Hindlimb muscle (tissue), 1 donor: ENCODE measurements at regions not wholly inside any gene's neighbourhood (a gene's known extent, or its start where the extent isn't known, plus 50 kb on each side); places are given as distances from the start of the nearest gene placed in this dataset.
"Not testable (repeated sequence)": the region's sequence is repeated elsewhere in the genome, so short reads cannot be mapped to it uniquely, and the experiment has no call there.

Experiments
- DNase-seq: peaks from one replicate; pipeline ENCODE4 v3.0.0-alpha.2; 2013

DNA sequence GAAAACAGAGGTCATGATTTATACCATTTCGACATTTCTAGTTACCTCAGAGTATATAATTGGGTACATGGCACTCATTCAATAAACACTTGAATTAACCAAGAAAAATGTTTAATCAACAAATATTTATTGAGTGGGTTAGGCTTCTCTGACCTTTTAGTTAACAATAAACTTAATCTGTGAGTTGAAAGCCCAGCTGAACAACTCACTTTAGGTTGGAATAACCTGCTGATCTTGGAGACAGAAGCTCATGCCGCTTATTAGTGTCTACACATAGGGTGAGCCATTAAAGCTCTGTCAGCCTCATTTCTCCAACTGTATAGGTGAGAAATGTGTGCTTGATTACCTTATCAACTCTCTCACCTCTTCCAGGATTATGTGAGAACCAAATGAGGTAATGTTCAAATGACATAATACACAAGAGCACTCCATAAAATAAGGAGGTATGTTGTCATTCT, 98.2 kb upstream of the DTNBP1 start:
- DNase-seq, result no peak

DNA sequence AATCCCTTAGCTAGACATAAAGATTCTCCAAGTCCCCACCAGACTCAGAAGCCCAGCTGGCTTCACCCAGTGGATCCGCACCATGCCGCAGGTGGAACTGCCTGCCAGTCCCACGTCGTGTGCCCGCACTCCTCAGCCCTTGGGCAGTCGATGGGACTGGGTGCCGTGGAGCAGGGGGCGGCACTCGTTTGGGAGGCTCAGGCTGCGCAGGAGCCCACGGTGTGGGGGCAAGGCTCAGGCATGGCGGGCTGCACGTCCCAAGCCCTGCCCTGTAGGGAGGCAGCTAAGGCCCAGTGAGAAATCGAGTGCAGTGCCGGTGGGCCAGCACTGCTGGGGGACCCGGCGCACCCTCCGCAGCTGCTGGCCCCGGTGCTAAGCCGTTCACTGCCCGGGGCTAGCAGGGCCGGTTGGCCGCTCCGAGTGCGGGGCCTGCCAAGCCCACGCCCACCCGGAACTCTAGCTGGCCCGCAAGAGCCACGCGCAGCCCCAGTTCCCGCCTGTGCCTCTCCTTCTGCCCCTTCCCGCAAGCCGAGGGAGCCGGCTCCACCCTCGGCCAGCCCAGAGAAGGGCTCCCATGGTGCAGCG, 95.9 kb upstream of the DTNBP1 start:
- DNase-seq, result no peak

DNA sequence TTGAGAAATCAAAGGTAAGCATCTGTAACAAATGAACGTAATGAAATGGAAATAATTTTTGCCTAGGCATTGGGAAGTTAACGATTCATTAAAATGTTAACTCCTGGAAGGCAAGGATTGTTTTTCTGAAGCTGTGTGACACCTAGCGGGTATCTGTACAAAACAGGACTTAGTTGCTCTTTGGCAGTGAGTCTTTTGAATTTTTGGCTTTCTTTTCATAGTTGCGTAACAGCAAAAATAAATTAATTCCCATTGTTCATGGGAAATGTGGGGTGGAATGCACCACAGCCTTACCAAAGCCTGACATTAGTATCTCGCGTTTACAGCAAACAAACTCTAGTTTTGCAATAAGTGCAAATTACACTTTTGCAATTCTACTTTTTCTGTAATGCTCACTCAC, 92.7 kb upstream of the DTNBP1 start:
- DNase-seq, result no peak

DNA sequence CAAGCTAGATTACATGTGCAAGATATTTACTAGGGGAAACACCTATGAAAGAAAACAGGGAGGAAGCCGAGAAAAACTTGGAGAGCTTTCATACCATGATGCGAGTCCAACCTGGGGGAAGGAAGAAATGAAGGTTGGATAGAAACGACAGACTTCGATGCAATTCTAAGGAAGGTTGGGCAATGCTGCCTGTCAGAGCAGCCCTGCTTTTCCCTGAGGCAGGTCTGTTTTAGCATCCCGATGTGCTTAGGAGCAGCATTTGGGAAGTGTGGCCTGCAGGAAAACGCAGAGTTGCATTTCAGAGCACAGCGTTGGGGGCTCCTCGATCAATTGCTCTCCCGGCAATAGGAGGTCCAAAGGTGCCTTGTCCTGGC, 91.9 kb upstream of the DTNBP1 start:
- DNase-seq, result no peak

DNA sequence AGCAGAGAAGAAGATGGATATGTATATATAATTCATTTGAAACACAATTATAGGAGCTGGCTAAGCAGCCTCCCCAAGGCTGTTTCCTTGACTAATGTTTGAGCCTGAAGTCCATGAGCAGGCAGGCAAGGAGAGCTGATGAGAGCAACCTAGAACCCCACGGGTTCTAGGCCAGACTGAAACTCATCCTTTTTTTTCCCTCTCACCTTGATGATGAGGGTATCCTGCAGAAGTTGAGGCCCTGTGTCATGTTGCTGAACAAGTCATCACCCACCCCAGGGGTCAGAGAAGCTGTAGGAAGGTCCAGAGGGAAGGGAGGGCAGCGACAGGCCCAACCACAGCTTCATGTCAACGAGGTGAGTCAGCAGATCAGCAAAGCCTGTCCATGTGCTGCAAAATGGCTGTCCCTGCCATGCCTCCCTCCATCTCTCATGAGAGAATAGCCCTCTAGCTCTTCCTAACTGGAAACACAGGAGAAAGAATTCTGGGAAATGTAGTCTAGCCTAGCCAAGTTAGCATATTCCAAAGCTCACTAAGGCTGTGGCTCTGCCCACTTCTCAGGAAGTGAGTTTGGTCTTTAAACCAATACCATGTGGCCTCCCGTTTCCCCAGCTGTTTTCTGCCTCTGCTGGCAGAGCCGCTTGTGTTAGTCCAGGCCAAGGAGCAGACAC, 91.3 kb upstream of the DTNBP1 start:
- DNase-seq, result no peak

DNA sequence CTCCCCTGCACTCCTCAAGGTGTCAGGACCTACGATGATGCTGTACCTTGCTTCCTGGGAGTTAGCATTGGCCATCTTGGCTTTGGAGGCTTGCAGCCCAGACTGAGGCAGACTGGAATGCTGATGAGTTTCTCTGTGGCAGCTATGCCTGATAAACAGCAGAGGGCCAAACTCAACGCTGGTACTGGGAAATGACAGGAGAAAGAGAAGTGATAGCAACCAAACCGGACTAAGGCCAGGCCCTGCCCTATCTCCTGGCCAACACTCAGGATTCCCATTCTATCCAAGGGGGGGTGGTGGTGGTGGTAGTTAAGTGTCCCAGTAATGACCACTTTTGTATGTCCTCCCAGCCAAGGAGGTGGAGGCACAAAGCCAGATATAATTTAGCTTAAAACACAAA, 90.0 kb upstream of the DTNBP1 start:
- no peak for DNase-seq

DNA sequence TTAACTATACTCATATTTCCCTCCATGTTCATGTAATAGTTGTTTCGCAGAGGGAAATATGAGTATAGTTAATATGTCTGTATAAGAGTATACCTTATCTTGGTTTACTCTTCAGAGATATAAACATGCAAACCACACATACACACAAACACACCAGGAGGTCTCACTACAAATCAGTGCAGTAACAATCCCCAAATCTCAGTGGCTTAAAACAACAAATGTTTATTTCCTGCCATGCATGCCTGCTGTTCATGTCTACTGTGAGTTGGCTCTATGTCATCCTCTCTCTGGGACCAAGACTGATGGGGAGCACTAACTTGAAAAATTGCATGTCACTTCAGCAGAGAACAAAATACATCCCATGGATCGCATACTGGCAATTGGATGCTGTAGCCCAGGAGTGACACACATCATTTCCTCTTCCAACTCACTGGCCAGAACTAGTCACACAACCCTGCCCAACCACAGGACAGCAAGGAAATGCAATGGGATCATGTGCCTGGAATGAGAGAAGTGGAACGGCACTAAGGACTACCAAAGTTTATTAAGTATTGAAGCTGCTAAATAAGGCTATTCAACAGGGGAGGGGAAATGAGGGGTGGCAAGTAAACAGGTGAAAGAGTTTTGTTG, 89.0 kb upstream of the DTNBP1 start:
- no peak for DNase-seq

DNA sequence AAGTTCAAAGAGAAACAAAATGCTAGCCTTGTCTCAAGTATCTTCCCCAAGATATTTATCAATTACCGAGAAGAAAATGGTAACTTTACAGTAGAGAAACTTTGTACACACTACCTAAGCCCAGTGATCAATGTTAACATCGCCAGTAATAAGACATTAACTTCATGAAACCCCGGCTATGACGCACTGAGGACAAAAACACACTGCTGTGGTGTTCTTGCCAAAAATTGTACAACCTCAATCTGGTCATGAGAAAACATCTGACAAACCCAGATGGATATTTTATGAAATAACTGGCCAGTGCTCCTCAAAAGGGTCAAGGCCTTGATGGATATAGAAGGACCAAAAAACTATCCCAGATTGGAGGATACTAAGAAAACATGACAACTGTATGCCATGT, 85.5 kb upstream of the DTNBP1 start:
- DNase-seq, result no peak

DNA sequence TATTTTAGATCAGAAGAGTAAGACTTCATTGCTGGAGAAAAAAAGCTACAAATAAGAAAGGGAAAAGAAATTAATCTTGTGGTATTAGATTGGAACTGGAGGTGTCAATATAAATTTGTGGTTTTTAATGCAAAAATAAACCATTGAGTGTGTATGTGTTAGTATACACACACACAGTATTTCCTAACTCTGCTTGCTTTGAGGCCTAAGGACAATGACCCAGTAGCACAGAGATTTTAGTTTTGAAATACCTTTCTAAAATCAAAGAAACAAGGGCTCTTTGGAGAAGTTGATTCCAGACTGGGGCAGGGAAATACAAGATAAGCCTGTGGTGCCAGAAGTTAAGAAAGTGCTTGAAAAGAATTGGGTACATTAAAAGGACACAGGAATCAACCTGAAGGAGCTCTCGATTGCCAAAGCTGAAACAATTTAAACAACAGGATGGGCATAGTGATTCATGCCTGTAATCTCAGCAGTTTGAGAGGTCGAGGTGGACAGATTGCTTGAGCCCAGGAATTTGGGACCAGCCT, 84.6 kb upstream of the DTNBP1 start:
- DNase-seq, result no peak

DNA sequence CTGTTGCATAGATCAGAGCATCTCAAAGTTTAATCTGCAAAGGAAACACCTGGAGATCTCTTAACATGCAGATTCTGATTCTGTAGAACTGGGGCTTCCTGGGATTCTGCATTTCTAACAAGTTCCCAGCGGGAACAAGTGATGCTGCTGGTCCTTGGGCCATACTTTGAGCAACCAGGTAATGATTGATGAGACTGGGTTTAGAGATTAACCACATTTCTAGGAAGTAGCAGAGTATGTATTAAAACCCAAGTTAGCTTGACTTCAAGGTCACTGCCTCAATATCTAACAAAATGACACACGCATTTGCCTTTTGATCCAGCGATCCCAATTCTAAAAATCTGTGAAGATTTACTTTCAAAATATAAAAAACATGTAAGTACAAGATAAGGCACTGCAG, 83.0 kb upstream of the DTNBP1 start:
- no peak for DNase-seq

DNA sequence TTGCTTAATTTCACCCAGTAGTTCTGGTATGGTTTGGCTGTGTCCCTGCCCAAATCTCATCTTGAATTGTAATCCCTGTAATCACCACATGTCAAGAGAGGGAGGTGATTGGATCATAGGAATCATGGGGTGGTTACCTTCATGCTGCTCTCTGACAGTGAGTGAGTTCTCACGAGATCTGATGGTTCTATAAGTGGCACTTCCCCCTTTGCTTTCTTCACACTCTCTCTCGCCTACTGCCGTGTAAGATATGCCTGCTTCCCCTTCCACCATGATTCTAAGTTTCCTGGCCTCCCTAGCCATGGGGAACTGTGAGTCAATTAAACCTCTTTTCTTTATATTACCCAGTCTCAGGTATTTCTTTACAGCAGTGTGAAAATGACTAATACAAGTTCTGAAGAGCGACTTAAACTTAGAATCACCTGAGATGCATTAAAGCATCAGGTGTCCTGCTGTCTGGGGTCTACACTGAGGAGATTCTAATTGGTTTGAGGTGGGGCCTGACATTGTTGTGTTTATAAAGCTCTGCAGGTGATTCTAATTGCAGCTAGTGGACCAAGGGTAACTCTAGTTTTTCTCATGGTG, 82.1 kb upstream of the DTNBP1 start:
- DNase-seq, result no peak

DNA sequence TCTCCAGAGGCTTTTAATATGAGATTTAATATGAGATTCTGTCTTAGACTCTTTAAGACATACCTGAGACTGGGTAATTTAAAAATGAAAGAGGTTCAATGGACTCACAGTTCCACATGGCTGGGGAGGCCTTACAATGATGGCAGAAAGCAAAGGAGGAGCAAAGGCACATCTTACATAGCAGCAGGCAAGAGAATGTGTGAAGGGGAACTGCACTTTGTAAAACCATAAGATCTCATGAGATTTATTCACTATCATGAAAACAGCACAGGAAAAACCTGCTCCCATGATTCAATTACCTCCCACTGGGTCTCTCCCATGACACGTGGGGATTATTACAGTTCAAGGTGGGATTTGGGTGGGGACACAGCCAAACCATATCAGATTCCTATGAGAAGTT, 79.2 kb upstream of the DTNBP1 start:
- DNase-seq, result not testable (repeated sequence)

DNA sequence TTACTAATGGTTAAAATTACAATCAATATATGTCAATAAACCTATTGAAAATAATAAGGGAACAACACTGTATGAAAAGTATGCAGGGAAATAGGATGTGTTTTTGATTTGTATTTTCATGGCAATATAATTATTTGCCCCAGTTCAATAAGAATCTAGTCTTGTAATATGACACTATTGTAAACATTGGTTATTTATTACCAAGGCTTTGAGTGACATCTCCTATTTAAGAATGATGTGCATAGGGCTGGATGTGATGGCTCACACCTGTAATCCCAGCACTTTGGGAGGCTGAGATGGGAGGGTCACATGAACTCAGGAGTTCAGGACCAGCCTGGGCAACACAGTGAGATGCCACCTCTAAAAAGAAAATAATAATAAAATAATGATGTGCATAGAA, 78.6 kb upstream of the DTNBP1 start:
- no peak for DNase-seq

DNA sequence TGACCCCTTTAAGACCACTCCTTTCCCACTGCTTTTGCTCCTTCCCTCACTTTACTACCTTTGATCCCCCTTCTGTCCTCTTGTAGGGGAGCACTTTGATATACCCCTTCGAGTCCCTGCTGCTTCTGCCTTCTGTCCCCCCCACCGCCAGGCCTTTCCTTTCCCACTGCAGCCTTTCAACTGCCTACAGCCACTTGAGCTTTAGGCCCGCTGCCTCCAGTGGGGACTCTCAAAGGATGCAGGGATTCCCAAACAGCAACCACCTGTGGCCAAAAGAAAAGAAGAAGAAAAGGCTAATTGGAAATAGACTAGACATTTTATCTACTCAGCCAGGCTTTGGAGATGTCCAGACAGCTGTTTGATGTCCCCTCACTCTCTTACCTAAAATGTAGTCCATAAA, 77.0 kb upstream of the DTNBP1 start:
- no peak for DNase-seq

DNA sequence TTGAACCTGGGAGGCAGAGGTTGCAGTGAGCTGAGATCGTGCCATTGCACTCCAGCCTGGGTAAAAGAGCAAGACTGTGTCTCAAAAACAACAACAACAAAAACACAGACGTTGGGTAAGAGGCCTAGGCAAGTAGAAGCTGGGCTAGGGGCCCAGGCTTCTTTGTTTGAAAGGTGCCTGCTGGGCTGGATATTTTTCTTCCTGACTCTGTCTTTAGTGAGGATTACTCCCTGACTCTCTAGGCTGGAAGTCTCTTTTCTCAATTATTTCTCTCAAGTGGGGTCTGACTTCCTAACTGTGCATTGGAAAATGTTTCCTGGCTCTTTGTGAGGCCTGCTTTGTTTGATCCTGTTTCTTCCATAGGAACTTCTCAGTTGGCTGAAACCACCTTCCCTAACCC, 76.5 kb upstream of the DTNBP1 start:
- no peak for DNase-seq

DNA sequence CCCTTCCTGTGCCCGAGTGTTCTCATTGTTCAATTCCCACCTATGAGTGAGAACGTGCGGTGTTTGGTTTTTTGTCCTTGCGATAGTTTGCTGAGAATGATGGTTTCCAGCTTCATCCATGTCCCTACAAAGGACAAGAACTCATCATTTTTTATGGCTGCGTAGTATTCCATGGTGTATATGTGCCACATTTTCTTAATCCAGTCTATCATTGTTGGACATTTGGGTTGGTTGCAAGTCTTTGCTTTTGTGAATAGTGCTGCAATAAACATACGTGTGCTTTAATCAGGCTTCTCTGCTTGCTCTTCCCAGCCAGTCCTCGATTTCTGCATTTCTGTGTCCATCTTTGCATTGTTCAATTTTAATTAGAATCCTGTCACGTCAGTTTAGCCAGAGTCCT, 75.4 kb upstream of the DTNBP1 start:
- DNase-seq, result not testable (repeated sequence)

DNA sequence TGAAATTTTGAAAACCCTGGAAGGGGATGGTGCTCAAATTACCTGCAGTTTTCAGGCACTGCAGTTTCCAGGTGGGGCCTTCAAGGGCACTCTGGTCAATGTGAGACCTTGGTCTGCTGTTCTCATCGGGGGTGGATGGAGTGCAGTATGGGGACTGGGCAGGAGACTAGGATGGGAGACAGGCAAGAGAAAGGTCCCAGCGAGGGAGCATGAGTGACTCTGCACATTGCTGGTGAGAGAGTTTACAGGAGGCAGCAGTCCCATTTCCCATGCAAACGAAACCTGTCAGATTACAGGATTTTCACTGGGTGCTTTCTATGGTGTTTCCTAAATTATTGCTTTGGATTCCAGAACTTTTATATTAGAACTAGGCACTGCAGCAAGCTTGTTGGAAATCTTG, 73.5 kb upstream of the DTNBP1 start:
- DNase-seq, result no peak

DNA sequence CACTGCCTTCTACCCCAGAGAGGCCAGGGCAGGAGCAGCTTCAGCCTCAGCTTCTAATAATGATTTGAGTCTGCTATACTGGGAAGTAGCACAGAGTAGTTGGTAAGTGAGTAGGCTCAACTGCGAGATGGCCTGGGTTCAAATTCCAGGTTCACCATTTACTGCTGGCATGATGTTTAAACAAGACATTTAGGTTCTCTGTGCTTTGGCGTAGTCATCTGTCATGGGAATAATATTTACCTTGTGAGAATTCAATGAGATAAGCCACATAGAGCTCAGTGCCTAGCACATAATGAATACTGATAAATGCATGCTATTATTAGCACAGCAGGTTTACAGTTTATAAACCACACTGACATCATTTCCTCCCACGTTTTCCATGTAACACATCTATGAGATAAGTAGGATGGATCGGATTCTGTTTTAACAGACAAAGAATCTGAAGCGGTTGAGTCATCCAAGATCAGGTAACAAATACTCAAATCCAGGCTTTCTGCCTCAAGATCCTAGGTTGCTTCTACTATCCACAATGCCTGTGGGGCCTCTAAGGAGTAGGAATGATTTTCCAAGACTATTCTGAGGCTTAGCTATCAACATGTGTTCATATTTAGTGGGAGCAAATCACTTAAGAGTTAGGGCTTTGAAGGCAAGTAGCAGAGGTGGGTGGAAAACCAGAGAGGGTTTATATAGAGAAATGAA, 72.9 kb upstream of the DTNBP1 start:
- DNase-seq, result no peak

DNA sequence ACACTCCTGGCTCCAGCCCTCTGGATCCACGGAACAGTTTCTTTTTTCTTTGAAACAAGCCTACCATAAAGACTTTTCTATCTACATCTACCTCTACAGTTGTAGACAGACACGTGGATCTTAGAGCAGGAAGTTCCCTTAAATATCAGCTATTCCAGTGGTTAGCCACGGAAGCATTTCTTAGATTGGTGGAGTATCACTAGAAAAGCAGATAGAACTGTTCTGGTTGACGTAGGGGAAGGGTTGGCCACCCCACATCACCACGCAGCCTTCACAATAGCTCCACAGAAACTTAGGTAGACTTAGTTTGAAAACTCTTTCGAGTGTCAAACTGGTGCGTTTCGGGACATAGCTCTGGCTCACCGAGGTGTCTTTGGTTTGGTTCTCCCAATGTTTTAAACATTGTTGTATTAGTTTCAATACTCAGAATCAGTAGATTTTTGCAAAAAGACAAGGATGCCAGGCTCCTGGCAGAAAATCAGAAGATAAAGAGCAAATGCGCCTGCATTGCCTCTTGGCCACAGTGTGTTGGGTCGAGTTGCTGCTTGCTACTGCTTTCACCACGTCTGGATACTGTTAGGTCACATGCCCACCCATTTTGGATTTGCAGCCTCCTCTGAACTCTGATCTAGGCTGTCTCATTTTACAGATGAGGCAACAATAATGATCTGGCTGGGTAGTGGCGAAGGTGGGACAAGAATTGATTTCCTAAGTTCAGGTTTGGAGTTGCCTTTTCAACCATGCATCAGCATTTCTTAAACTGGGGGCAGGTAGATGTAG, 71.5 kb upstream of the DTNBP1 start:
- DNase-seq, result no peak

DNA sequence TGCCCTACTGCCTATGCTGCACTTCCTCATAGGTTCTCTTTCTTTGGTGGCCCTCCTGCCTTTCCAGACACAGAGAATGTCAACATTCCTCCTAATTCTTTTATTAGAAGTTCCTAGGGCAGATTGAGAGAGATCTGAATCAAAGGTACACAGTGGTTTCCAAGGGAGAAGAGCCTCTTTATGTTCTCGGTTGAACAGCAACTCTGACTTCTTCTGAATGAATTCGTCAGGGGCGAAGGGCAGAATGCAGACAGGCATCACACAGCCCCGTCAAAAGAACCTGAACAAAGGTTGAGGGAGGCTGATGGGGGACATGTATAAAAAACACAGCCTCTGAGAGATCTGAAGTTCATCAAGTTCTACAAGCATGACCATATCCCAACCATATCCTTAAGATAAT, 68.1 kb upstream of the DTNBP1 start:
- DNase-seq, result no peak

DNA sequence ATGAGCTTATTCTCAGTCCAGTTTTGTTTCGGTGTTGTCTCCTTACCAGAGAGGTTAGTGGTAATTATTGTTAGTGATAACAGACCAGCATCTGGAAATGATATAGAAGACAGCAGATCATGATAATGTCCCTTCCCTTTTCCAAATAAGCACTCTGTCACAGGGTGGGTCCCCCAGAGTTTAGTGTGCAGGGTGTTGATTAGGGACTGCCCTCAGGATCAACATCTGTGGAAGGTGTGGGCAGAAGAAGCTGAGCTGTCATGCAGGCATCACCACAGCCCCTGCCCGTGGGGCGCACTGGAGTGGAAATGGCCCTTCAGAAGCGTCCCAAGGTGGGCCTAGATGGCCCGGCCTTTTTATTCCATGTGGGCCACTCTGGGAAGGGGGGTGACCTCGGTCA, 67.6 kb upstream of the DTNBP1 start:
- DNase-seq, result no peak

DNA sequence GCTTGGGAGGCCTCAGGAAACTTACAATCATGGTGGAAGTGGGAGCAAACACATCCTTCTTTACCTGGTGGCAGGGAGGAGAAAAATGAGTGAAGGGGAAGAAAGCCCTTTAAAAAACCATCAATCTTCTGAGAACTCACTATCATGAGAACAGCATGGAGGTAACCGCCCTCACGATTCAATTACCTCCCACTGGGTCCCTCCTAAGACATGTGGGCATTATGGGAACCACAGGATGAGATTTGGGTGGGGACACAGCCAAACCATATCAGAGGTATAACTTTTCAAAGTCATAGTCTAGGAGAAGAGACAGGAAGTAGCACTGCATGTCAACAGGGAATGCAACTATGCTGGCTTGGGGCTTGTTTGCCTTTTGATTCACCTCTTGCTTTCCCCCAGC, 59.9 kb upstream of the DTNBP1 start:
- no peak for DNase-seq
